ENCODE measurements at regions not wholly inside any gene's neighbourhood (a gene's known extent, or its start where the extent isn't known, plus 50 kb on each side); places are given as distances from the start of the nearest gene placed in this dataset.
A peak's percentile ranks its signal among the peaks of the same experiment; 100 is the strongest.

DNA sequence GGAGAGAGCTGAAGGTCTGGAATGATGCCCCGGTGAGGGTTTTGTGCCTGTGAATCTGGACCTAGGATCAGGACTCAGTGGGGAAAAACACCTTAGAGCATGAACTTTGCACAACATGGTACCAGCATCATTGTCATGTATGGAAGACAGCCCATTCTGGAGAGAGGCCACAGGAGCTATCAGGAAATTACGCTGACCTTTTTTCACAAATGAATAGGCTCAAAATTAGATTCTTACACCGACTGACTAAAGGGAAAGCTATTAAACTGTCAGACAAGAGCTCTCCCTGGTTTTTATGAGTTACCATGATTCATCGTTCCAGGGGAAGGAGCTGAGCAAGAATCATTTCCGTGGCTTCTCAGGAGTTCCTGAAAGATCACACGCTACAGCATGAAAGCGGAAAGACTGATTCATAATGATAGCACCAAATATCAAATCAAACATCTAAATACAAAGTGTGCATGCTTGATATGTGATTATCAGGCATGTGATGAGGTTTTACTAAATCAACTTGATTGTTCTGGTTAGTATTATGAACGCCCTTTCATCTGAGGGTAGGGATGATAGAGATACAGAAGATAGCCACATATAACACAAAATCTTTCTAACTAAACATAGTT, 224.9 kb upstream of the SMLR1 start:
- Histone ChIP-seq H3K9me3 (no peaks in the 10 kb centered on the region), H3K36me3 (no peaks in the 10 kb centered on the region), H3K4me1 (peaks cover 3 to 16% of the 10 kb centered on the region in 2 donors), H3K4me3 (no peak overlapping the region), H3K27me3 (no peaks in the 10 kb centered on the region), H3K27ac (peak overlapping the region; percentile 48 to 74)
- TF ChIP-seq CTCF (IDR thresholded peaks at IDR 0.05) (no peak), POLR2A (IDR thresholded peaks at IDR 0.05) (no peak)
- peak; percentile 30 to 46 for DNase-seq
- intact Hi-C loops (cut with DNase I; ENCODE audit: low total_unique reads): no loop called here

DNA sequence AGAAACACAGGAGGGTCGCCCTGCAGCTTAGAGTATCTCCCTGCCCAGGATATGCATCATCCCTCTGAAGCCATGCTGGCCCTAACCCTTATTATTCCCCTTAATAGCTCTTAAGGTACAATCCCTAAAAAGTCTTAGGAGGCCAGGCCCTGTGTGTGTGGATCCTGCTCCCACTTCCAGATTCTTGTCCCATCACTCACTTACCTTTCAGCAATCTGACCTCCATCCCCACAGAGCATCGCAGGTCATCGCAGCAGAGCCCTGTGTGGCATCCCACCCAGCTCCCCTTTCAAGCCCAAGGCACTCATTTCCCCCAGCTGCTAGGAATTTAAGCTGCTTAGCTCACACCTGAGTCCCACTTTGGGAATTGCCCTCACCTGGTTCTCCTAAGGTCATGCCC, 223.8 kb upstream of the SMLR1 start:
- DNase-seq: no peak
- Histone ChIP-seq H3K4me1 (peaks cover 3 to 16% of the 10 kb centered on the region in 2 donors), H3K4me3 (no peak overlapping the region), H3K9me3 (no peaks in the 10 kb centered on the region), H3K36me3 (no peaks in the 10 kb centered on the region), H3K27me3 (no peaks in the 10 kb centered on the region), H3K27ac (peak overlapping the region; percentile 48 to 74)
- TF ChIP-seq CTCF (IDR thresholded peaks at IDR 0.05) (no peak), POLR2A (IDR thresholded peaks at IDR 0.05) (no peak)
- intact Hi-C loops (cut with DNase I; ENCODE audit: low total_unique reads): no loop called here

DNA sequence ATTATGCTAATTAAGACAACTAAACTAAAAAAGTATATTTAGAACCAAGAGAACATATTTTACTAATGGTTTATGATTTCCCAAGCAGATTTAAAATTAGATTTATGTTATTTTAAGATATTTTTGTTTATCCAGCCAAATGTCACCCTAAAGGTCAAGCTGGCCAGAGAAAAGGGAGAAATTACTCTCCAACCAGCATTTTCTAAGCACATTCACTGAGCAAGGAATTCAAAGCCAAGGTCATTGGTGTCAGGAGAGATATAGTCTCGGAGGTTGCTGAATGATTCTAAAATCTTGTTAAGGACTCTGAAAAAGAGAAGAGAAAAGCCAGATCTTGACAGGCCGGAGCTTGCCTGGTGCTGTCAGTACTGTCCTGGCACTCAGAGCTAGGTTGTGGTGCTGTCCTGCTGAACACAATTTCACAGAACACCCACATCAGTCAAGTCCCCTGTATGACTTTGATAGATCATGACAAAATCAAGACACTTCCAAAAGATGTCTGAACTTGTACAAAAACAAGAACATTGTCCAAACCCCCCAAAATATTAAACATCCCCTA, 222.3 kb upstream of the SMLR1 start:
- H3K4me1 ChIP-seq: peaks cover 3 to 16% of the 10 kb centered on the region in 2 donors
- H3K36me3 ChIP-seq: no peaks in the 10 kb centered on the region
- no peak overlapping the region for H3K4me3 ChIP-seq
- TF ChIP-seq POLR2A (IDR thresholded peaks at IDR 0.05) (no peak), CTCF (IDR thresholded peaks at IDR 0.05) (no peak)
- DNase-seq: peak in 1 of 2 donors; percentile 21
- no peaks in the 10 kb centered on the region for H3K27me3 ChIP-seq
- H3K9me3 ChIP-seq: no peaks in the 10 kb centered on the region
- peak overlapping the region; percentile 33 to 74 for H3K27ac ChIP-seq
- intact Hi-C loops (cut with DNase I; ENCODE audit: low total_unique reads): no loop called here

DNA sequence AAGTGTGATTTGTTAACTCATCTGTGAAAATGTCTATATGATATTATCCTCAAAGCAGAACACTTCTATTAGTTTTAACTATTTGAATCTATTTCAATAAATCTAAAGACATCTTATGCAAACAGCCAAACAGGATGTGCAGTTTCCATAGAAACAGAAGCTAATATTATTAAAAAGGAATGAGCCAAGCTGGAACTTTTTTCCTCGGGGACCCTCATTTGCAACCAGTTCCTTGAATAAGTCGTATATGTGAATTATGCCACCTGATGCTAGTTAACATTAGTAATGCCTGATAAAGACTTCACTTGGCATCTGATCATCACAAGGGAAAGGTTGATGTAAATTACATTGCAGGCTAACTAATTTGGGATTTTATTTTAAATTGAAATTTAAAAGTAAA, 216.9 kb upstream of the SMLR1 start:
- TF ChIP-seq CTCF (IDR thresholded peaks at IDR 0.05): no peak
- Histone ChIP-seq H3K9me3 (no peaks in the 10 kb centered on the region), H3K27me3 (no peaks in the 10 kb centered on the region), H3K36me3 (no peaks in the 10 kb centered on the region), H3K4me3 (no peak overlapping the region), H3K4me1 (peaks cover 0 to 2% of the 10 kb centered on the region in 2 donors), H3K27ac (no peak overlapping the region)
- DNase-seq: no peak
- intact Hi-C loops (cut with DNase I; ENCODE audit: low total_unique reads): no loop called here

DNA sequence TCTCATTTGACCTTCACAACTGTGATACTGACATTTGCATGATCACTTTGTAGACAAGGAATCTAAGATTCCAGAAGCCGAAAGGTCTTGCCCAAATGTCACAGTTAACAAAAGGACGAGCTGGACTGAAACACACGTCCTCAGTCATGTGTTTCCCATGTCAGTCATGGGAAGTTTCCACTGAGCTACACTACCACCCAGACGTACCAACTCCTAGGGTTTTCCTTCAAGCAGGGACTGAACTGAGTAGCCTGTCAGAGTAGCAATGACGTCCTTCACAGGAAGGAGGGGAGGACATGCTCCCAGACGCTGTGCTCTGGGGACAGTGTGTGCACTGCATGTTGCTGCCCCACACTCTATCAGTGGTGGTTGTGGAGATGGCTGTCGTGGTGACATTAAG, 215.8 kb upstream of the SMLR1 start:
- H3K4me1 ChIP-seq: no peaks in the 10 kb centered on the region
- H3K27me3 ChIP-seq: no peaks in the 10 kb centered on the region
- intact Hi-C loops (cut with DNase I; ENCODE audit: low total_unique reads): no loop called here
- H3K36me3 ChIP-seq: no peaks in the 10 kb centered on the region
- no peak overlapping the region for H3K27ac ChIP-seq
- no peaks in the 10 kb centered on the region for H3K9me3 ChIP-seq
- TF ChIP-seq POLR2A (IDR thresholded peaks at IDR 0.05) (no peak), CTCF (IDR thresholded peaks at IDR 0.05) (no peak)
- no peak overlapping the region for H3K4me3 ChIP-seq
- DNase-seq: no peak

Measured in uterus (tissue), 3 donors.